HFF-Myc (cell line): ENCODE measurements at regions not wholly inside any gene's neighbourhood (a gene's known extent, or its start where the extent isn't known, plus 50 kb on each side); places are given as distances from the start of the nearest gene placed in this dataset.

ENCODE experiments used
- DNase-seq: peaks from one replicate; pipeline ENCODE4 v3.0.0-alpha.2; 2011; ENCODE audit warnings: low read depth; ENCODE audit errors: extremely low read depth
- H3K4me3 ChIP-seq: replicated peaks from 2 replicates; pipeline ENCODE4 v1.5.1; 2011; ENCODE audit warnings: low read depth, mild to moderate bottlenecking, control low read depth, low read length
- CTCF ChIP-seq: IDR thresholded peaks from 2 replicates; pipeline ENCODE4 v1.5.1; 2012; ENCODE audit warnings: mild to moderate bottlenecking, low read depth, low read length, control low read depth; ENCODE audit errors: missing control alignments

GRCh38 chr4:162422312-162422711 lies 258.5 kb upstream of the FSTL5 start:
- TF ChIP-seq CTCF = no peak
- no peak for DNase-seq
- H3K4me3 ChIP-seq = no peak overlapping the region

- no peak overlapping the region for H3K4me3 ChIP-seq
- TF ChIP-seq CTCF = no peak
- DNase-seq = no peak
Observed at GRCh38 chr4:162410854-162411253, 247.1 kb upstream of the FSTL5 start.

GRCh38 chr4:162409048-162409447 lies 245.2 kb upstream of the FSTL5 start:
- H3K4me3 ChIP-seq = no peak overlapping the region
- TF ChIP-seq CTCF = no peak
- DNase-seq = no peak

- no peak for TF ChIP-seq CTCF
- H3K4me3 ChIP-seq = no peak overlapping the region
- no peak for DNase-seq
Observed at GRCh38 chr4:162408309-162408708, 244.5 kb upstream of the FSTL5 start.

- TF ChIP-seq CTCF = no peak
- H3K4me3 ChIP-seq = no peak overlapping the region
- DNase-seq = no peak
Observed at GRCh38 chr4:162406637-162407365, 243.0 kb upstream of the FSTL5 start.

GRCh38 chr4:162403932-162404331 lies 240.1 kb upstream of the FSTL5 start:
- H3K4me3 ChIP-seq = no peak overlapping the region
- TF ChIP-seq CTCF = no peak
- no peak for DNase-seq

GRCh38 chr4:162403419-162403818 lies 239.6 kb upstream of the FSTL5 start:
- H3K4me3 ChIP-seq = no peak overlapping the region
- TF ChIP-seq CTCF = no peak
- no peak for DNase-seq
